ENCODE measurements at regions not wholly inside any gene's neighbourhood (a gene's known extent, or its start where the extent isn't known, plus 50 kb on each side); places are given as distances from the start of the nearest gene placed in this dataset.

DNA sequence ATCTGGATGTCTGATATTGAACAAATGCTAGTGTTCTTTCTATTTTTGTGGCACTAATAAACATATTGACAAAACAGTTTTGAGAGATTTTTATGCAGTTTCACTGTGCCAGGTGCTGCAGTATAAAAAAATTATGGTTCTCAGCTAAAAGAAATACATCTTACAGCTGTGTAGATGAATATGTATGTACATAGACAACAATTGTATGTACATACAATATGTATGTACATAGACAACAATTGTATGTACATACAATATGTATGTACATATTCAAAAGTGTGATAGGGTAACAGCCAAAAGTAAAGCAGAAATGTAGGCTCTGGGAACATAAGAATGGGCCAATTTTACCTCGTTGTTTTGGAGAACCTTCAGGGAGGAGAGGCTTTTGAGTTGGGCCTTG is 390.0 kb upstream of the RPS6KA3 start:
- no peak overlapping the region for H3K4me3 ChIP-seq (ENCODE audit: low read depth, low read length)
- DNase-seq (ENCODE audit: low read depth): no peak
- TF ChIP-seq, protein P1, sequence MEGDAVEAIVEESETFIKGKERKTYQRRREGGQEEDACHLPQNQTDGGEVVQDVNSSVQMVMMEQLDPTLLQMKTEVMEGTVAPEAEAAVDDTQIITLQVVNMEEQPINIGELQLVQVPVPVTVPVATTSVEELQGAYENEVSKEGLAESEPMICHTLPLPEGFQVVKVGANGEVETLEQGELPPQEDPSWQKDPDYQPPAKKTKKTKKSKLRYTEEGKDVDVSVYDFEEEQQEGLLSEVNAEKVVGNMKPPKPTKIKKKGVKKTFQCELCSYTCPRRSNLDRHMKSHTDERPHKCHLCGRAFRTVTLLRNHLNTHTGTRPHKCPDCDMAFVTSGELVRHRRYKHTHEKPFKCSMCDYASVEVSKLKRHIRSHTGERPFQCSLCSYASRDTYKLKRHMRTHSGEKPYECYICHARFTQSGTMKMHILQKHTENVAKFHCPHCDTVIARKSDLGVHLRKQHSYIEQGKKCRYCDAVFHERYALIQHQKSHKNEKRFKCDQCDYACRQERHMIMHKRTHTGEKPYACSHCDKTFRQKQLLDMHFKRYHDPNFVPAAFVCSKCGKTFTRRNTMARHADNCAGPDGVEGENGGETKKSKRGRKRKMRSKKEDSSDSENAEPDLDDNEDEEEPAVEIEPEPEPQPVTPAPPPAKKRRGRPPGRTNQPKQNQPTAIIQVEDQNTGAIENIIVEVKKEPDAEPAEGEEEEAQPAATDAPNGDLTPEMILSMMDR (IDR thresholded peaks at IDR 0.05; ENCODE audit: low read depth, low read length, missing control alignments): no peak

DNA sequence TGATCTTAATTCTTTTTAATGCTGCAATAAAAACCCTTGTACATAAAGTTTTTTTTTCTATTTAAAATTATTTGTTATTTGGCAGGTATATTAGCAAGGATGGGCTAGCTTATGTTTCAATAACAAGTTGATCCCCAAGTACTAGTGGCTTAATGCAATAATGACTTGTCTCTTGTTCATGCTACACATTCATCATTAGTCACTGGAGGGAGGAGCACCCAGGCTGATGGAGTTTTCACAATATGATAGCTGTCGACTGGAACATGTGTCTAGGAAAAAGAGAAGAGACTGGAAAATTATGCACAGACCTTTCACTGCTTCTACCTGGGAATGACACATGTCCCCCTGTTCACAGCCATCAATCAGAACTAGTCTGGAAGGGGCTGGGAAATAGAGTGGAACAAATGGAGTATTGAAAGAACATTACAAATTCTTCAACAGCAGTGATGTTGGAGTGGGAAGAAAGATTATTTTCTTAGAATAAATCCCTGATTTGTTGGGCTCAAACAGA is 387.9 kb upstream of the RPS6KA3 start:
- H3K4me3 ChIP-seq (ENCODE audit: low read depth, low read length): no peak overlapping the region
- TF ChIP-seq, protein P1 (IDR thresholded peaks at IDR 0.05; ENCODE audit: low read depth, low read length, missing control alignments): no peak
- no peak for DNase-seq (ENCODE audit: low read depth)

DNA sequence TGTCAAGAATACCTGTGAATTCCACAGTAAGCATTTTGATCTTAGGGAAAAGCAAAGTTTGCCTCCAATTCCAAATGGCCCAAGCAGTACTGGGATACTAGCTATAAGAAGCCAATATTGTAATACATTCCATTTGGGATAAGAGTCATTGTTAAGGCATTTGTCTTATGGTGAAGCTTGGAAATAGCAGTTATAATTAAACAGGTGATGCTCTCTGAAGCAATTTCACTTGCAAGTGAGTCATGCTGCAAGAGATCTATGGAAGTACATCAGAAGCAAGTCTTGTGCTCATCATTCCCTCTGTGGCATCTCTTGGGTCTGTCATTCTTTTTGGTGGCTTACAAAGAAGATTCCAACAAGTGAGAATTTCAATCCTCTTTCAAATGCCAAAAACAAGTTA is 386.4 kb upstream of the RPS6KA3 start:
- TF ChIP-seq, protein P1 (IDR thresholded peaks at IDR 0.05; ENCODE audit: low read depth, low read length, missing control alignments): no peak
- no peak for DNase-seq (ENCODE audit: low read depth)
- H3K4me3 ChIP-seq (ENCODE audit: low read depth, low read length): no peak overlapping the region

- no peak for DNase-seq (ENCODE audit: low read depth)
- H3K4me3 ChIP-seq (ENCODE audit: low read depth, low read length): no peak overlapping the region
- TF ChIP-seq, protein P1 (IDR thresholded peaks at IDR 0.05; ENCODE audit: low read depth, low read length, missing control alignments): no peak
Observed at GRCh38 chrX:20641954-20642353, 375.2 kb upstream of the RPS6KA3 start.

DNA sequence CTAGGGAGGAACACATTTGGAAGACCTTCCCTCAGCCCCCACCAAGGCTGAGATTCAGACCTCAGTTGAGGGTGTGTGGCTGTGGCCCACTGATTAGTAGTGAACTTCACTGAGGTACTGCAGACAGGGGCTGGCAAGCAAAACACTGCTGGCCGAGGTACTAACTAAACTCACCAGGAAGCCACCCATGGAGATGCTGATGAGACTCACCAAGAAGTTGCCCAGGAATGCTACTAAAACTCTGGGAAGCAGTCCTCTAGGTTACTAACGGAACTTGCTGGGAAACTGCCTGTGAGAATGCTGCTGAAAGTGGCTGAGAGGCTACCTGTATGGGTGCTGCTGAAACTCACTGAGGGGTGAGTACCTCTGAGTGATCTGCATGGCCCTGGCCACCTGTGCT is 372.4 kb upstream of the RPS6KA3 start:
- DNase-seq (ENCODE audit: low read depth): no peak
- TF ChIP-seq, protein P1 (IDR thresholded peaks at IDR 0.05; ENCODE audit: low read depth, low read length, missing control alignments): no peak
- no peak overlapping the region for H3K4me3 ChIP-seq (ENCODE audit: low read depth, low read length)

DNA sequence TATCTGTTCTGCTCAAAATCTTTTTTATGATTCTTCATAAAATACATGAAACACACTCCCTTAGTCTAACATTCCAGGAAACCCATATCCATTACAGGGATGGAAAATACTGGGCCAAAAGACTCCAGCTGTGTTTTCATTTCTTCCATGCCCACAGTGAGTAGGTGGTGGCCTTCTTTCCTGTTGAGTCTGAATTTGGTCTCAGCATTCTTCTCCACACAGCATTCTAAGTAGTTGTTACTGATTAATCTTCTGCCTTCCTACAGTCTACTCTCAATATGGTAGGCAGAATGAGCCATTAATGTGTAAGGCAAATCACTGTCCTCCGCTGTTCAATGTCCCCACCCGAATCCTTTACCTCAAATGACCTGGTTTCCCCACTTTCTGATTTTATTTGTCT is 370.6 kb upstream of the RPS6KA3 start:
- no peak overlapping the region for H3K4me3 ChIP-seq (ENCODE audit: low read depth, low read length)
- TF ChIP-seq, protein P1 (IDR thresholded peaks at IDR 0.05; ENCODE audit: low read depth, low read length, missing control alignments): no peak
- no peak for DNase-seq (ENCODE audit: low read depth)

DNA sequence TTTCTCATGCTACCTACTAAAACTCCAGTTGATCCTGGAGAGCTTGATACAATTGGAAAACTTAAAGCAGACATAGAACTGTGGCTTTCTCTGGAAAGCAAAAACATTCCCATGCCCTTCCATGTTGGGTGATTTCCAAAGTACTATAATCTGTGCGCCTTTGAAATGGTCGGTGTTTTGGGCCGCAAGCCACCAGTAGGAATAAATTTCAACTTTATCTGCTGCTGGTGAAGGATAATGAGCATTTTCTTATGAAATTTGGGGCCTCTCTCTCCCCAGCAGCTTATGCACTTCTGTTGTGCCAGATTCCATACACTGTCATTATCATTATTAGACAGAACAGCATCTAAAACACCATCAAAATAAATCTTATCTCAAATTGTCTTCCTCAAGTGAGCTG is 366.7 kb upstream of the RPS6KA3 start:
- TF ChIP-seq, protein P1 (IDR thresholded peaks at IDR 0.05; ENCODE audit: low read depth, low read length, missing control alignments): no peak
- no peak for DNase-seq (ENCODE audit: low read depth)
- no peak overlapping the region for H3K4me3 ChIP-seq (ENCODE audit: low read depth, low read length)

Measured in GM12864 (cell line).